Keratinocyte (primary cell): ENCODE measurements at regions not wholly inside any gene's neighbourhood (a gene's known extent, or its start where the extent isn't known, plus 50 kb on each side); places are given as distances from the start of the nearest gene placed in this dataset.

ENCODE experiments used
- DNase-seq: peaks from one replicate; pipeline ENCODE4 v3.0.0-alpha.2; 2011; ENCODE audit warnings: low read depth, missing footprints, low spot score
- FAIRE-seq: peaks from 2 replicates; lab custom pipeline; 2011; peaks lifted over from hg19 to GRCh38; lab: Jason Lieb, UNC
- H2AFZ ChIP-seq: 2 replicates; pipeline ENCODE4 v1.6.0; 2012; ENCODE audit warnings: low read length, control low read depth, inconsistent platforms; ENCODE audit not compliant: control insufficient read depth
- H3K27ac ChIP-seq: 2 replicates; pipeline ENCODE4 v1.5.1; 2011; ENCODE audit warnings: low read length; ENCODE audit not compliant: control insufficient read depth, insufficient read depth
- H3K27me3 ChIP-seq: 3 replicates; pipeline ENCODE4 v1.6.0; 2011; ENCODE audit warnings: low read length; ENCODE audit not compliant: control insufficient read depth, insufficient read depth; ENCODE audit errors: extremely low read depth
- H3K36me3 ChIP-seq, 2 experiments: 2 replicates in 1 of 2; 3 replicates in 1 of 2; pipeline ENCODE4 v1.5.1; 2011; ENCODE audit warnings: low read length in 2 of 2, mild to moderate bottlenecking in 1 of 2; ENCODE audit not compliant: control insufficient read depth in 2 of 2, insufficient read depth in 2 of 2; ENCODE audit errors: extremely low read depth in 1 of 2
- H3K4me1 ChIP-seq: 3 replicates; pipeline ENCODE4 v1.5.1; 2011; ENCODE audit warnings: low read length; ENCODE audit not compliant: control insufficient read depth, insufficient read depth; ENCODE audit errors: extremely low read depth
- H3K4me2 ChIP-seq: 3 replicates; pipeline ENCODE4 v1.6.0; 2011; ENCODE audit warnings: low read depth, low read length; ENCODE audit not compliant: control insufficient read depth, insufficient read depth; ENCODE audit errors: extremely low read depth
- H3K4me3 ChIP-seq, 3 experiments: fragments of 200-600 bp in 1 of 3; sonication (generic) in 1 of 3; 2 replicates in 2 of 3; 3 replicates in 1 of 3; pipeline ENCODE4 v1.5.1; 2011 to 2016; ENCODE audit warnings: low read length in 3 of 3, mild to moderate bottlenecking in 3 of 3, control low read depth in 2 of 3, inconsistent platforms in 1 of 3, low read depth in 1 of 3, mixed read lengths in 1 of 3, mixed run types in 1 of 3, moderate library complexity in 1 of 3; ENCODE audit not compliant: control insufficient read depth in 2 of 3, insufficient read depth in 2 of 3; ENCODE audit errors: extremely low read depth in 1 of 3
- H3K79me2 ChIP-seq: 2 replicates; pipeline ENCODE4 v1.6.0; 2012; ENCODE audit warnings: low read length; ENCODE audit not compliant: control insufficient read depth, insufficient read depth
- H3K9ac ChIP-seq: 3 replicates; pipeline ENCODE4 v1.6.0; 2011; ENCODE audit warnings: low read length; ENCODE audit not compliant: control insufficient read depth, insufficient read depth; ENCODE audit errors: extremely low read depth
- H3K9me1 ChIP-seq: 3 replicates; pipeline ENCODE4 v1.6.0; 2011; ENCODE audit warnings: low read length; ENCODE audit not compliant: control insufficient read depth, insufficient read depth; ENCODE audit errors: extremely low read depth
- H3K9me3 ChIP-seq: 2 replicates; pipeline ENCODE4 v1.5.1; 2012; ENCODE audit warnings: low read depth, low read length; ENCODE audit not compliant: control insufficient read depth
- H4K20me1 ChIP-seq: 3 replicates; pipeline ENCODE4 v1.6.0; 2011; ENCODE audit warnings: low read length; ENCODE audit not compliant: control insufficient read depth, insufficient read depth; ENCODE audit errors: extremely low read depth
- CTCF ChIP-seq, 3 experiments: IDR thresholded peaks in 1 of 3; conservative IDR thresholded peaks in 1 of 3; optimal IDR thresholded peaks in 1 of 3; 2 replicates in 2 of 3; 3 replicates in 1 of 3; pipeline versions ENCODE3 to v1.5.1; 2011; ENCODE audit warnings: low read length in 3 of 3, mild to moderate bottlenecking in 3 of 3, moderate library complexity in 2 of 3, control low read depth in 1 of 3, inconsistent platforms in 1 of 3; ENCODE audit not compliant: insufficient read depth in 2 of 3; ENCODE audit errors: extremely low read depth in 1 of 3
- EZH2 ChIP-seq: IDR thresholded peaks from one replicate; pipeline ENCODE4 v1.6.1; 2012; ENCODE audit warnings: inconsistent platforms, mild to moderate bottlenecking, low read length, moderate library complexity
- dilution Hi-C: fragments of 300-500 bp; cut with MboI; formaldehyde crosslinking; loops from one replicate; pipeline ENCODE4 v1.7.0; 2020; ENCODE audit warnings: low sequenced_read_pairs; ENCODE audit not compliant: extremely low pct_ligation_motif_present

- no peak overlapping the region for H3K4me3 ChIP-seq
- no peak overlapping the region for H3K9ac ChIP-seq
- FAIRE-seq: no peak
These were observed 78.3 kb upstream of the KCNK2 start for GRCh38 chr1:215004121-215004827.

GRCh38 chr1:215005078-215005477 is 77.5 kb upstream of the KCNK2 start:
- dilution Hi-C loops: no loop called here
- H3K9ac ChIP-seq: no peak overlapping the region

More at GRCh38 chr1:215004121-215004827, 78.3 kb upstream of the KCNK2 start:
- Histone ChIP-seq H3K9me3 (no peaks in the 10 kb centered on the region), H3K4me2 (no peak overlapping the region), H3K27ac (no peak overlapping the region), H3K9me1 (no peaks in the 10 kb centered on the region), H3K79me2 (no peaks in the 10 kb centered on the region), H4K20me1 (no peaks in the 10 kb centered on the region), H3K36me3 (no peaks in the 10 kb centered on the region), H2AFZ (no peak overlapping the region), H3K4me1 (peaks cover 31% of the 10 kb centered on the region), H3K27me3 (no peaks in the 10 kb centered on the region)
- no peak for DNase-seq
- dilution Hi-C loops: no loop called here
- TF ChIP-seq EZH2: no peak
- no peak for TF ChIP-seq CTCF (optimal IDR thresholded peaks at IDR 0.05 in 1 of 3, IDR thresholded peaks at IDR 0.05 in 1 of 3, conservative IDR thresholded peaks at IDR 0.05 in 1 of 3; ENCODE audit: extremely low read depth in 1 of 3, insufficient read depth in 2 of 3, low read length in 3 of 3)

More at GRCh38 chr1:215005078-215005477, 77.5 kb upstream of the KCNK2 start:
- H3K9me1 ChIP-seq: no peaks in the 10 kb centered on the region
- no peak for TF ChIP-seq CTCF (optimal IDR thresholded peaks at IDR 0.05 in 1 of 3, IDR thresholded peaks at IDR 0.05 in 1 of 3, conservative IDR thresholded peaks at IDR 0.05 in 1 of 3; ENCODE audit: extremely low read depth in 1 of 3, insufficient read depth in 2 of 3, low read length in 3 of 3)
- no peak for TF ChIP-seq EZH2
- H3K4me3 ChIP-seq: peak overlapping the region in 1 of 3 experiments; percentile 47
- peak overlapping the region; percentile 88 for H3K4me2 ChIP-seq
- peak overlapping the region; percentile 97 for H2AFZ ChIP-seq
- no peaks in the 10 kb centered on the region for H3K9me3 ChIP-seq
- H3K4me1 ChIP-seq: peaks cover 31% of the 10 kb centered on the region
- H3K36me3 ChIP-seq: no peaks in the 10 kb centered on the region
- no peaks in the 10 kb centered on the region for H4K20me1 ChIP-seq
- no peak overlapping the region for H3K27ac ChIP-seq
- H3K79me2 ChIP-seq: no peaks in the 10 kb centered on the region
- no peaks in the 10 kb centered on the region for H3K27me3 ChIP-seq
- DNase-seq (no peak), FAIRE-seq (peak; percentile 62)
